Adrenal gland (tissue), 9 donors: ENCODE measurements at regions not wholly inside any gene's neighbourhood (a gene's known extent, or its start where the extent isn't known, plus 50 kb on each side); places are given as distances from the start of the nearest gene placed in this dataset.
"Not testable (repeated sequence)": the region's sequence is repeated elsewhere in the genome, so short reads cannot be mapped to it uniquely, and the experiment has no call there.

Experiments
- DNase-seq, 7 donors: peaks; one replicate each; pipeline ENCODE4 v3.0.0-alpha.2; 2019 to 2020
- H3K27ac ChIP-seq, 5 donors: fragments of 200-600 bp; sonication (generic) in 4 of 5; 1 replicate in 3 of 5; 2 replicates in 2 of 5; pipeline versions ENCODE4 v1.5.1 to v1.8.0; 2016 to 2020; ENCODE audit warnings: mild to moderate bottlenecking in 1 of 5
- H3K27me3 ChIP-seq: fragments of 200-600 bp; 2 replicates; pipeline ENCODE4 v1.8.0; 2021
- H3K36me3 ChIP-seq, 2 donors: fragments of 200-600 bp; replicated peaks in 1 of 2; 1 replicate in 1 of 2; 2 replicates in 1 of 2; pipeline versions ENCODE4 v1.5.1 to v1.8.0; 2018 to 2022
- H3K4me1 ChIP-seq, 2 donors: fragments of 200-600 bp; replicated peaks in 1 of 2; 1 replicate in 1 of 2; 2 replicates in 1 of 2; pipeline versions ENCODE4 v1.5.1 to v1.8.0; 2018 to 2021
- H3K4me3 ChIP-seq, 4 donors: fragments of 200-600 bp; sonication (generic) in 3 of 4; one replicate each; pipeline ENCODE4 v1.5.1; 2016 to 2018
- H3K9me3 ChIP-seq, 3 donors: fragments of 200-600 bp; sonication (generic) in 1 of 3; replicated peaks in 1 of 3; 1 replicate in 2 of 3; 2 replicates in 1 of 3; pipeline versions ENCODE4 v1.5.1 to v1.8.0; 2016 to 2021
- CTCF ChIP-seq, 6 experiments: fragments of 450-650 bp in 4 of 6; fragments of 200-600 bp in 2 of 6; sonication (generic) in 1 of 6; IDR thresholded peaks; 1 replicate in 5 of 6; 2 replicates in 1 of 6; pipeline versions ENCODE4 v1.5.1 to v1.8.0; 2016 to 2021; ENCODE audit warnings: antibody characterized with exemption in 6 of 6, mild to moderate bottlenecking in 2 of 6, moderate library complexity in 1 of 6
- POLR2A ChIP-seq, 2 donors: fragments of 450-650 bp; IDR thresholded peaks; one replicate each; pipeline ENCODE4 v1.6.1; 2017; ENCODE audit warnings: antibody characterized with exemption in 2 of 2, mild to moderate bottlenecking in 2 of 2, moderate library complexity in 1 of 2
- WGBS, 4 donors: extraction: QIAGEN DNeasy Blood & Tissue Kit in 2 of 4; methylation state at CpG; one replicate each; pipeline versions ENCODE4 v1.1.5 to v1.1.7; 2013 to 2017; 5-methylcytosine and 5-hydroxymethylcytosine counted together
- intact Hi-C, 2 donors: fragments of 100-400 bp; cut with DNase I; formaldehyde crosslinking; loops; one replicate each; pipeline versions ENCODE4 v1.14.1 to v1.15.0; 2022 to 2023
- donor health status: healthy with polysubstance abuse.
- donor health status: Bipolar disorder and iron deficiency.
- donor health status: DM: yes; HTN: yes; CAD: no.
- donor health status: DM: no; HTN: no; CAD: no.
- donor health status: DM: no; HTN: no; CAD: no.

- Histone ChIP-seq H3K27ac (peak overlapping the region in 4 of 5 donors; percentile 3 to 87 (median 49)), H3K4me1 (no peaks in the 10 kb centered on the region), H3K4me3 (no peak overlapping the region), H3K9me3 (no peaks in the 10 kb centered on the region), H3K27me3 (no peaks in the 10 kb centered on the region), H3K36me3 (no peaks in the 10 kb centered on the region)
- WGBS, 4 donors: 35 to 53% (median 45%) methylated on average over 2 of the region's 2 CpGs
- DNase-seq: peak in 6 of 7 donors; percentile 19 to 62 (median 30)
- intact Hi-C loops: no loop called here
- TF ChIP-seq POLR2A (IDR thresholded peaks at IDR 0.05) (no peak), CTCF (IDR thresholded peaks at IDR 0.05) (no peak)
Measured at GRCh38 chr7:94183289-94183749, 179.2 kb upstream of the BET1 start.

GRCh38 chr7:94183891-94184290 is 179.7 kb upstream of the BET1 start:
- intact Hi-C loops: no loop called here
- Histone ChIP-seq H3K4me1 (no peaks in the 10 kb centered on the region), H3K27ac (peak overlapping the region in 2 of 5 donors; percentile 69 to 72), H3K4me3 (no peak overlapping the region), H3K9me3 (no peaks in the 10 kb centered on the region), H3K27me3 (no peaks in the 10 kb centered on the region), H3K36me3 (no peaks in the 10 kb centered on the region)
- no peak for DNase-seq
- no peak for TF ChIP-seq CTCF (IDR thresholded peaks at IDR 0.05)
- TF ChIP-seq POLR2A (IDR thresholded peaks at IDR 0.05): no peak
- WGBS, 4 donors: 74 to 82% (median 75%) methylated on average over 3 of the region's 3 CpGs

- Histone ChIP-seq H3K9me3 (no peaks in the 10 kb centered on the region), H3K36me3 (no peaks in the 10 kb centered on the region), H3K27ac (no peak overlapping the region), H3K27me3 (no peaks in the 10 kb centered on the region), H3K4me1 (peaks cover 0 to 5% of the 10 kb centered on the region in 2 donors), H3K4me3 (no peak overlapping the region)
- intact Hi-C loops: no loop called here
- DNase-seq: no peak
- 92 to 96% (median 93%) methylated on average over 2 of the region's 2 CpGs for WGBS, 4 donors
- TF ChIP-seq POLR2A (IDR thresholded peaks at IDR 0.05) (no peak), CTCF (IDR thresholded peaks at IDR 0.05) (no peak)
Measured at GRCh38 chr7:94188350-94188749, 184.2 kb upstream of the BET1 start.

DNA sequence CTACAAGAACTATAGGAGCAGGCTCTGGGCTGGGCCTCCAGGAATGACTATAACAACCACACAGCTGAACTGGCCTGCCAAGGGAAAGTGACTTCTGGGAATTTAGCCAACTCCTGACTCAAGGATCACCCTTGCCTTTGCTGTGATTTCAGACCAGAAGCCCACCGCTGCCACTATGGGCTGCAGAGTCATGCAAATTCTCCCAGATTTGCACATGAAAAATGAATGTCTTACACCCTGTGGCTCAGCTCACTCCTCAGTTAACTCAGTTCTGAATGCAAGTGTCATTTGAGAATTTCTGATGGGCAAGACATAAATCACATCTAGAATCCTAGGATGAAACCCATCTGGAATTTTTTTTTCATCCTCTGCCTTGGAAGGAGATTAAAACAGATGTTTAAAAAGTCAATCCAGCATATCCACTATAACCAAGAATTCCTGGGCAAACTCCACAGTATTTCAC is 186.5 kb upstream of the BET1 start:
- no peak for TF ChIP-seq CTCF (IDR thresholded peaks at IDR 0.05)
- TF ChIP-seq POLR2A (IDR thresholded peaks at IDR 0.05): no peak
- Histone ChIP-seq H3K27ac (peak overlapping the region in 2 of 5 donors; percentile 11 to 23), H3K4me1 (peaks cover 0 to 5% of the 10 kb centered on the region in 2 donors), H3K4me3 (no peak overlapping the region), H3K27me3 (no peaks in the 10 kb centered on the region), H3K9me3 (no peaks in the 10 kb centered on the region), H3K36me3 (no peaks in the 10 kb centered on the region)
- intact Hi-C loops: no loop called here
- 0 to 9% (median 2%) methylated on average over 1 of the region's 1 CpG for WGBS, 4 donors
- peak; percentile 31 to 73 (median 38) for DNase-seq

DNA sequence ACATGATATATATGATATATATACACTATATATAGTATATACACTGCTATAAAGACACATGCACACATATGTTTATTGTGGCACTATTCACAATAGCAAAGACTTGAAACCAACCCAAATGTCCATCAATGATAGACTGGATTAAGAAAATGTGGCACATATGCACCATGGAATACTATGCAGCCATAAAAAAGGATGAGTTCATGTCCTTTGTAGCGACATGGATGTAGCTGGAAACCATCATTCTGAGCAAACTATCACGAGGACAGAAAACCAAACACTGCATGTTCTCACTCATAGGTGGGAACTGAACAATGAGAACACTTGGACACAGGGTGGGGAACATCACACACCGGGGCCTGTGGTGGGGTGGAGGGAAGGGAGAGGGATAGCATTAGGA is 190.3 kb upstream of the BET1 start:
- H3K9me3 ChIP-seq, intact Hi-C loops, H3K4me3 ChIP-seq, H3K36me3 ChIP-seq, DNase-seq, H3K27me3 ChIP-seq, H3K4me1 ChIP-seq, H3K27ac ChIP-seq: not testable (repeated sequence)
- WGBS, 4 donors: 94 to 99% (median 96%) methylated on average over 3 of the region's 3 CpGs
